Nephron (organoid): ENCODE measurements at regions not wholly inside any gene's neighbourhood (a gene's known extent, or its start where the extent isn't known, plus 50 kb on each side); places are given as distances from the start of the nearest gene placed in this dataset.
"Not testable (repeated sequence)": the region's sequence is repeated elsewhere in the genome, so short reads cannot be mapped to it uniquely, and the experiment has no call there.

Source experiments
- H3K27ac Mint-ChIP-seq, 3 experiments: 2 replicates each; pipeline ENCODE4 v1.8.0; 2020; ENCODE audit warnings: mixed read lengths in 3 of 3, mild to moderate bottlenecking in 2 of 3, moderate library complexity in 1 of 3
- H3K27me3 Mint-ChIP-seq: 2 replicates; pipeline ENCODE4 v1.8.0; 2021; ENCODE audit warnings: low read depth, mild to moderate bottlenecking, moderate library complexity, mixed read lengths
- H3K36me3 Mint-ChIP-seq: 2 replicates; pipeline ENCODE4 v1.8.0; 2020; ENCODE audit warnings: low read depth, mixed read lengths
- H3K4me1 Mint-ChIP-seq: 2 replicates; pipeline ENCODE4 v1.8.0; 2020; ENCODE audit warnings: mixed read lengths
- H3K4me3 Mint-ChIP-seq, 3 experiments: 2 replicates each; pipeline ENCODE4 v1.8.0; 2020; ENCODE audit warnings: mild to moderate bottlenecking in 3 of 3, mixed read lengths in 3 of 3, moderate library complexity in 2 of 3
- H3K9me3 Mint-ChIP-seq: 2 replicates; pipeline ENCODE4 v1.8.0; 2020; ENCODE audit warnings: mixed read lengths
- CTCF ChIP-seq, 3 experiments: fragments of 200-600 bp; sonication (generic); IDR thresholded peaks; one replicate each; pipeline ENCODE4 v1.5.0; 2021; ENCODE audit warnings: antibody characterized with exemption in 3 of 3; ENCODE audit not compliant: unreplicated experiment in 3 of 3

GRCh38 chr5:89823046-89823445 lies 586.5 kb downstream of the CETN3 start:
- H3K27ac Mint-ChIP-seq = no peak overlapping the region
- H3K4me1 Mint-ChIP-seq = no peaks in the 10 kb centered on the region
- no peaks in the 10 kb centered on the region for H3K36me3 Mint-ChIP-seq
- peaks cover 12% of the 10 kb centered on the region for H3K9me3 Mint-ChIP-seq
- H3K27me3 Mint-ChIP-seq = no peaks in the 10 kb centered on the region
- H3K4me3 Mint-ChIP-seq = no peak overlapping the region
- no peak for TF ChIP-seq CTCF (IDR thresholded peaks at IDR 0.05; ENCODE audit: unreplicated experiment in 3 of 3)

DNA sequence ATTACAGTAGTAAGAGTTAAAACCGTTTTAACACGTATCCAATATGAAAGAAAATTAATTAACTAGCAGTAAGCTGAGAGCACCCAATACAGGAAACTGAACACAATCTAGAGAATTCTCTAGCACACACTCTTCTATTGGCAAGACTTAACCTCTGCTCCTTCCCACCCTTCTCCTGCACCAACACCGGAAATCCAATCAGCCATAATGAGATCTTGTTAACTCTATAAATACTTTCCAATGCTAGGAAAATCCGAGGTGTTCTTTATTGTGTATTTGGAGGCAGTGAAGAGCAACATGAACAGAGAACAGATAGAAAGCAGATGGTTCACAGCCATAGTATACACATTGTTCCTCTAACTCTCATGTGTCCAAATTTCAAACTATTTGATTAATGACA lies 591.7 kb downstream of the CETN3 start:
- Mint-ChIP-seq H3K4me3 (no peak overlapping the region), H3K27me3 (no peaks in the 10 kb centered on the region), H3K27ac (no peak overlapping the region), H3K4me1 (no peaks in the 10 kb centered on the region), H3K9me3 (peaks cover 8% of the 10 kb centered on the region), H3K36me3 (no peaks in the 10 kb centered on the region)
- no peak for TF ChIP-seq CTCF (IDR thresholded peaks at IDR 0.05; ENCODE audit: unreplicated experiment in 3 of 3)

DNA sequence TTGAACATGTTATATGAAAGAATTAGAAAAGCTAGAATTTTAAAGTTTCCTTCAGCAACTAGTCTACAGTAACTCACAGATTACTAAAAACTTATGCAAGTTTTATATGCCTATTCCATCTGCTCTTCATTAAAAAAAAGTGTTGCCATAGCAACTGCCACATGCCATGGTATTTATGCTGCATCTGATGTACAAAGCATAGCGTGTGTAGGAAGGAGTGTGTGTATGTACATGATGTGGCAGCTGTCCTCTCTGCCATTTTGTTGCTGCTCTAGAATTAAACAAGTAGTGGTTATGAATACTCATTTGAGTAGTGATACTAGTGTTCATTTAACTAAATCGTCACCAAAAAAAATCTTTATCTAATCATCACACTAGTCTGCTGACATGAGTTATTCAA lies 593.5 kb downstream of the CETN3 start:
- Mint-ChIP-seq H3K27me3 (no peaks in the 10 kb centered on the region), H3K36me3 (no peaks in the 10 kb centered on the region)

GRCh38 chr5:89800735-89801134 lies 608.8 kb downstream of the CETN3 start:
- H3K4me3 Mint-ChIP-seq, H3K4me1 Mint-ChIP-seq, H3K27me3 Mint-ChIP-seq, H3K27ac Mint-ChIP-seq, H3K36me3 Mint-ChIP-seq: not testable (repeated sequence)
- H3K9me3 Mint-ChIP-seq = peaks cover 16% of the 10 kb centered on the region

More for the DNA sequence above, 593.5 kb downstream of the CETN3 start:
- Mint-ChIP-seq H3K9me3 (no peaks in the 10 kb centered on the region), H3K27ac (no peak overlapping the region), H3K4me3 (no peak overlapping the region), H3K4me1 (no peaks in the 10 kb centered on the region)
- TF ChIP-seq CTCF (IDR thresholded peaks at IDR 0.05; ENCODE audit: unreplicated experiment in 3 of 3) = no peak

- H3K4me1 Mint-ChIP-seq, H3K27ac Mint-ChIP-seq, H3K4me3 Mint-ChIP-seq, H3K9me3 Mint-ChIP-seq, H3K27me3 Mint-ChIP-seq, H3K36me3 Mint-ChIP-seq: not testable (repeated sequence)
Observed at GRCh38 chr5:89794504-89794903, 615.1 kb downstream of the CETN3 start.

GRCh38 chr5:89779734-89780133 lies 629.8 kb downstream of the CETN3 start:
- H3K9me3 Mint-ChIP-seq = peaks cover 52% of the 10 kb centered on the region
- not testable (repeated sequence) for H3K4me3 Mint-ChIP-seq, H3K27ac Mint-ChIP-seq, H3K4me1 Mint-ChIP-seq, H3K27me3 Mint-ChIP-seq
- peaks cover 11% of the 10 kb centered on the region for H3K36me3 Mint-ChIP-seq

GRCh38 chr5:89777758-89778157 lies 631.8 kb downstream of the CETN3 start:
- H3K4me1 Mint-ChIP-seq = no peaks in the 10 kb centered on the region
- no peaks in the 10 kb centered on the region for H3K27me3 Mint-ChIP-seq
- H3K36me3 Mint-ChIP-seq = peaks cover 11% of the 10 kb centered on the region
- peaks cover 48% of the 10 kb centered on the region for H3K9me3 Mint-ChIP-seq
- H3K27ac Mint-ChIP-seq = no peak overlapping the region
- no peak for TF ChIP-seq CTCF (IDR thresholded peaks at IDR 0.05; ENCODE audit: unreplicated experiment in 3 of 3)
- no peak overlapping the region for H3K4me3 Mint-ChIP-seq

DNA sequence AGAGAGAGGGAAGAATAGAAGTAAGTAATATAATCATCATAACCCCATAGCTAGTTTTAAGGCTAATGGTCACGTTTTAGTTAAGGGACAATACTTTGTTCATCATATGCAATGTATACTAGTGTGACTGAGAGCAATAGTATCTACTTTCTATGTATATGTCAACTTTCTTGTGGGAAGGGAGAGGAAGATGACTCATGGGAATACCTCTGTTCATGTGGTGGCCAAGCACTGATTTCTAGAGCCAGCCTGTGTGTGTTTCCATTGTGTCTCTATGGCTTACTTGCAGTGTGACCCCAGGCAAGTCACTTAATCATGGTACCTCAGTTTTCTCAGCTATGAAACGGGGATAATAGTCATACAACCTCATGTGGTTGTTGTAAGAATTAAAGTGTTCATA lies 639.6 kb downstream of the CETN3 start:
- Mint-ChIP-seq H3K27ac (no peak overlapping the region), H3K4me1 (no peaks in the 10 kb centered on the region), H3K27me3 (no peaks in the 10 kb centered on the region), H3K36me3 (no peaks in the 10 kb centered on the region), H3K4me3 (no peak overlapping the region), H3K9me3 (peaks cover 2% of the 10 kb centered on the region)
- TF ChIP-seq CTCF (IDR thresholded peaks at IDR 0.05; ENCODE audit: unreplicated experiment in 3 of 3) = no peak
